Ascending aorta (tissue), 2 donors: ENCODE measurements at regions not wholly inside any gene's neighbourhood (a gene's known extent, or its start where the extent isn't known, plus 50 kb on each side); places are given as distances from the start of the nearest gene placed in this dataset.

Experiments
- DNase-seq, 2 donors: peaks; one replicate each; pipeline ENCODE4 v3.0.0-alpha.2; 2019; ENCODE audit warnings: low spot score in 2 of 2
- H3K27ac ChIP-seq, 2 donors: fragments of 200-600 bp; sonication (generic); one replicate each; pipeline ENCODE4 v1.5.1; 2016 to 2017; ENCODE audit warnings: mild to moderate bottlenecking in 1 of 2
- H3K27me3 ChIP-seq: fragments of 200-600 bp; sonication (generic); one replicate; pipeline ENCODE4 v1.5.1; 2017
- H3K36me3 ChIP-seq, 2 donors: fragments of 200-600 bp; sonication (generic); one replicate each; pipeline ENCODE4 v1.5.1; 2016
- H3K4me1 ChIP-seq, 2 donors: fragments of 200-600 bp; sonication (generic); one replicate each; pipeline ENCODE4 v1.5.1; 2016 to 2017; ENCODE audit warnings: mild to moderate bottlenecking in 1 of 2
- H3K4me3 ChIP-seq, 2 donors: fragments of 200-600 bp; sonication (generic); one replicate each; pipeline ENCODE4 v1.5.1; 2016 to 2017; ENCODE audit warnings: mild to moderate bottlenecking in 1 of 2
- H3K9me3 ChIP-seq, 2 donors: fragments of 200-600 bp; sonication (generic); one replicate each; pipeline ENCODE4 v1.5.1; 2016
- CTCF ChIP-seq, 3 experiments: fragments of 200-600 bp in 2 of 3; fragments of 450-650 bp in 1 of 3; sonication (generic) in 2 of 3; IDR thresholded peaks; one replicate each; pipeline ENCODE4 v1.5.1; 2016 to 2019; ENCODE audit warnings: antibody characterized with exemption in 3 of 3, mild to moderate bottlenecking in 1 of 3, moderate library complexity in 1 of 3
- intact Hi-C: fragments of 100-400 bp; cut with DNase I; formaldehyde crosslinking; loops from one replicate; pipeline ENCODE4 v1.15.1; 2023

DNA sequence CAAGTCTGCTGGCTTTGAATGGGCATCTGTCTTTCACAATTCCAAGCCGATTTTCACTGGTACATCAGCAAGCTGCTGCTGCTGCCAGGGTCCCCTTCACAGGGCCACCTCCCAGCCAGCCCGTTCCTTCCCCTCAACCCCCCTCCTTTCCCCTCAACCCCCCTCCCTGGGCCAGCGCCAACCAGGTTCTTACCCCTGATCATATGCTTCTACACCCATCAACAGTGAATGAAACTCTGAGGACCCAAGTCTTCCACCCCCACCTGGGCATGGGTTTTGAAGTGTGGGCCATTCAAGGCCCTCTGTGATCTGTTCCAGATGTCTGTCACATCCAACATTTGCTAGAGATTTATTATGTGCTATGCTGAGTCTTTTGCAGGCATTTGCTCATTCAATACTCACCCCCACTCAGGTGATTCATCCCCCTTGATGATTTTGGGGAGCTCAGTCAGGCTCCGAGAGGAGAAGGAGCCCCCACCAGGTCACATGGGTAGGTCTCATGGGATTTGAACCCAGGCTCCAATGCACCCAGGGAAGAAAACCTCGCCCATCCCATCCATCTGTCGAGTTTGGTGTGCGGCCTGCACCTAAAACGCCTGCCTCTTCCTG is 52.7 kb upstream of the FOXK1 start:
- no peaks in the 10 kb centered on the region for H3K9me3 ChIP-seq
- no peak for TF ChIP-seq CTCF (IDR thresholded peaks at IDR 0.05)
- H3K4me1 ChIP-seq, result peaks cover 4 to 10% of the 10 kb centered on the region in 2 donors
- no peak overlapping the region for H3K4me3 ChIP-seq
- intact Hi-C loops, result no loop called here
- H3K36me3 ChIP-seq, result no peaks in the 10 kb centered on the region
- no peaks in the 10 kb centered on the region for H3K27me3 ChIP-seq
- H3K27ac ChIP-seq, result no peak overlapping the region
- DNase-seq, result no peak

DNA sequence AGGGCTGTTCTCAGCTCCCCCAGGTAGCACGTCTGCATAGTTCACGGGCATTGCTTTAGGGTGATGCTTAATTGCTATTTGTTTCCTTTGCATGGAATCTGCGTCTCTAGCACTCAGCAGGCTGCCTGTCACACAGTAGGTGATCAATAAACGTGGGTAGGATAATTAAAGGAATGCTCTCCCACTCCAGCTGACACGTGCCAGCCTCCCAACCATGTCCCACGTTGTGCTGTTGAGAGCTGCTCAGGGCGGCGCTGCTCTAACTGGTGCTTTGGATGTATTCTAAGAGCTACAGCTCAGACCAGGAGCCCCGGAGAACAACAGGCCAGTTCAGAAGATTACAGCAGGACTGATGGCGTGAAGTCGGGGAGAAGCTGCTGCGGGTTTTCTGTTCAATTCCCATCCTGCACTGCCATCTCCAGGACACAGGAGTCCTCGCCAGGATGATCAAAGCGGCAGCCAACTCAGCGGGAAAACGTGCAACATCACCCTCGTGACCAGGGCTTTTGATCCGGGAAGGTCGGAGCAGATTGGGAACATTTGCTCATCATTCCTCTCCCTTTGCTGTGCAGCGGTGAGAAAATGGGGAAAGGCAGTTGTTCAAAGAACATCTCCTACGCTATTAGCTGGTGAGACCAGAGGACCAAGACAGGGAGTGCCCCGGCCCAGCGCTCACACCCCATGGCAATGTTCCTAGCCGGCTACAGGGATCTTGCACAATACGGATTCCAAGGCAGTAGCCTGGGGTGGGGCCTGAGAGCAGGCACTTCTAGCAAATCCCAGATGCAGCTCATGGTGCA is 50.5 kb upstream of the FOXK1 start:
- Histone ChIP-seq H3K4me3 (peak overlapping the region; percentile 35 to 60), H3K36me3 (no peaks in the 10 kb centered on the region), H3K4me1 (peaks cover 4 to 10% of the 10 kb centered on the region in 2 donors), H3K9me3 (no peaks in the 10 kb centered on the region), H3K27ac (peak overlapping the region; percentile 5 to 56), H3K27me3 (no peaks in the 10 kb centered on the region)
- intact Hi-C loops, result loop anchor here (1.0 kb wide), 1 partner anchor 18 kb away; no protein-coding TSS in a partner anchor
- peak; percentile 63 to 70 (median 66) for TF ChIP-seq CTCF (IDR thresholded peaks at IDR 0.05)
- peak; percentile 50 to 93 for DNase-seq
